Spleen (tissue), 7 donors: ENCODE measurements at regions not wholly inside any gene's neighbourhood (a gene's known extent, or its start where the extent isn't known, plus 50 kb on each side); places are given as distances from the start of the nearest gene placed in this dataset.

Experiments used
- CTCF ChIP-seq, 11 experiments: fragments of 200-600 bp in 7 of 11; fragments of 450-650 bp in 4 of 11; sonication (generic) in 4 of 11; IDR thresholded peaks in 8 of 11; conservative IDR thresholded peaks in 3 of 11; 1 replicate in 7 of 11; 2 replicates in 4 of 11; pipeline versions ENCODE4 v1.4.0 to v1.8.0; 2016 to 2021; ENCODE audit warnings: antibody characterized with exemption in 11 of 11, inconsistent platforms in 4 of 11, mild to moderate bottlenecking in 1 of 11
- POLR2A ChIP-seq, 3 donors: fragments of 450-650 bp; IDR thresholded peaks; one replicate each; pipeline ENCODE4 v1.5.1; 2017; ENCODE audit warnings: antibody characterized with exemption in 3 of 3, mild to moderate bottlenecking in 1 of 3
- POLR2AphosphoS5 ChIP-seq, 3 donors: sonication (generic); formaldehyde crosslinking; IDR thresholded peaks; one replicate each; pipeline ENCODE4 v1.5.1; 2017; ENCODE audit warnings: antibody characterized with exemption in 3 of 3
- donor health status: DM: no; HTN: no; CAD: no; lungs with moderate emphysema.
- donor health status: DM: no; HTN: no; CAD: no.
- donor health status: DM: no; HTN: no; CAD: no.

GRCh38 chr1:195785830-195786229, 822.4 kb downstream of the KCNT2 start:
- no peak for TF ChIP-seq POLR2A (IDR thresholded peaks at IDR 0.05)
- TF ChIP-seq CTCF (IDR thresholded peaks at IDR 0.05 in 8 of 11, conservative IDR thresholded peaks at IDR 0.05 in 3 of 11): no peak
- no peak for TF ChIP-seq POLR2AphosphoS5 (IDR thresholded peaks at IDR 0.05)
